ENCODE measurements at regions not wholly inside any gene's neighbourhood (a gene's known extent, or its start where the extent isn't known, plus 50 kb on each side); places are given as distances from the start of the nearest gene placed in this dataset.

GRCh38 chr2:66813525-66813924 is 378.6 kb downstream of the MEIS1 start:
- dilution Hi-C loops (cut with HindIII; ENCODE audit: low sequenced_read_pairs, unreplicated experiment) (no loop called here), intact Hi-C loops (cut with micrococcal nuclease) (no loop called here), in situ Hi-C loops (cut with MboI; ENCODE audit: low sequenced_read_pairs) (no loop called here)
- Histone ChIP-seq H3K56ac (ENCODE audit: extremely low read depth, insufficient read depth, low read length) (no peak overlapping the region), H2AFZ (replicated peaks; ENCODE audit: low read length, poor library complexity) (no peak overlapping the region), H3K36me3 (ENCODE audit: control insufficient read depth, insufficient read depth, low read length) (no peaks in the 10 kb centered on the region), H4K8ac (ENCODE audit: low read depth in 2 of 2, low read length in 2 of 2) (no peak overlapping the region; a peak in 1 of 4 replicates), H3K4me2 (ENCODE audit: low read depth, low read length) (peak overlapping the region; percentile 67; the same call in 1 of the 2 replicates), H3K4ac (ENCODE audit: low read depth, low read length) (peak overlapping the region; percentile 72; the same call in 1 of the 2 replicates), H3K14ac (replicated peaks; ENCODE audit: low read depth, low read length) (no peak overlapping the region), H3K18ac (ENCODE audit: low read depth, low read length) (no peak overlapping the region), H3K4me1 (ENCODE audit: control insufficient read depth, insufficient read depth, low read length) (peaks cover 4% of the 10 kb centered on the region), H2AK9ac (replicated peaks; ENCODE audit: low read depth, low read length, poor library complexity) (no peak overlapping the region), H3K4me3 (ENCODE audit: insufficient read depth, low read depth, low read length) (no peak overlapping the region), H3K27ac (ENCODE audit: insufficient read depth, low read length) (no peak overlapping the region), H3K23ac (ENCODE audit: low read depth, low read length) (peak overlapping the region; percentile 44; the same call in 1 of the 2 replicates), H2BK15ac (ENCODE audit: low read depth, low read length) (no peak overlapping the region), H2BK120ac (ENCODE audit: low read depth, low read length) (peak overlapping the region; percentile 85; the same call in 1 of the 2 replicates), H2BK5ac (ENCODE audit: low read depth, low read length, poor library complexity, severe bottlenecking) (peak overlapping the region; percentile 89), H3K9ac (ENCODE audit: low read depth, low read length) (no peak overlapping the region), H2AK5ac (ENCODE audit: low read depth, low read length) (no peak overlapping the region), H3K9me1 (ENCODE audit: insufficient read depth, low read length) (peaks cover 6% of the 10 kb centered on the region), H3K27me3 (ENCODE audit: control insufficient read depth, insufficient read depth, low read length) (no peaks in the 10 kb centered on the region), H3K9me3 (ENCODE audit: control insufficient read depth, insufficient read depth, low read length) (peaks cover 2% of the 10 kb centered on the region; the same call in 1 of the 2 replicates), H3K79me1 (ENCODE audit: low read depth in 1 of 2, low read length in 2 of 2) (no peaks in the 10 kb centered on the region), H2BK20ac (ENCODE audit: low read depth, low read length) (peak overlapping the region; percentile 94; the same call in 1 of the 2 replicates), H4K20me1 (ENCODE audit: insufficient read depth, low read length) (no peaks in the 10 kb centered on the region), H4K5ac (ENCODE audit: low read depth, low read length) (no peak overlapping the region), H4K91ac (ENCODE audit: insufficient read depth, low read depth, low read length) (no peak overlapping the region)
- DNase-seq (peak; percentile 58), ATAC-seq (ENCODE audit: low read depth) (peak; percentile 21; the same call in 1 of the 2 replicates)
- no CpG with 5 or more reads among the region's 1 CpG for WGBS, 2 experiments (ENCODE audit: extremely low coverage in 2 of 2, insufficient read length in 1 of 2)
- CTCF ChIA-PET, result no interaction called here
- POLR2A ChIA-PET (ENCODE audit: unreplicated experiment), result no interaction called here
- BruUV-seq (replicated peaks), result no TSS peak
- TF ChIP-seq POLR2A (IDR thresholded peaks at IDR 0.05; ENCODE audit: low read depth, low read length) (no peak), MXI1 (IDR thresholded peaks at IDR 0.05; ENCODE audit: borderline replicate concordance, low read depth, low read length) (no peak), RFX5 (IDR thresholded peaks at IDR 0.05; ENCODE audit: low read depth, low read length) (no peak), MAFK (IDR thresholded peaks at IDR 0.05; ENCODE audit: low read depth, low read length) (no peak), RAD21 (IDR thresholded peaks at IDR 0.05; ENCODE audit: low read length) (no peak), FOS (IDR thresholded peaks at IDR 0.05; ENCODE audit: low read depth, low read length) (no peak), NFE2L2 (IDR thresholded peaks at IDR 0.05; ENCODE audit: low read depth, low read length) (no peak), CTCF (conservative IDR thresholded peaks at IDR 0.05; ENCODE audit: low read depth, low read length) (no peak), MAZ (IDR thresholded peaks at IDR 0.05; ENCODE audit: borderline replicate concordance, low read depth, low read length) (no peak), USF2 (IDR thresholded peaks at IDR 0.05; ENCODE audit: low read depth, low read length) (no peak), CHD1 (IDR thresholded peaks at IDR 0.05; ENCODE audit: low read depth, low read length) (no peak), RCOR1 (IDR thresholded peaks at IDR 0.05; ENCODE audit: insufficient replicate concordance, low read length) (no peak), SMC3 (IDR thresholded peaks at IDR 0.05; ENCODE audit: low read depth, low read length) (no peak), BHLHE40 (IDR thresholded peaks at IDR 0.05; ENCODE audit: low read depth, low read length) (no peak), CEBPB (IDR thresholded peaks at IDR 0.05; ENCODE audit: low read depth, low read length) (no peak)
- TF ChIP-seq, protein P1, sequence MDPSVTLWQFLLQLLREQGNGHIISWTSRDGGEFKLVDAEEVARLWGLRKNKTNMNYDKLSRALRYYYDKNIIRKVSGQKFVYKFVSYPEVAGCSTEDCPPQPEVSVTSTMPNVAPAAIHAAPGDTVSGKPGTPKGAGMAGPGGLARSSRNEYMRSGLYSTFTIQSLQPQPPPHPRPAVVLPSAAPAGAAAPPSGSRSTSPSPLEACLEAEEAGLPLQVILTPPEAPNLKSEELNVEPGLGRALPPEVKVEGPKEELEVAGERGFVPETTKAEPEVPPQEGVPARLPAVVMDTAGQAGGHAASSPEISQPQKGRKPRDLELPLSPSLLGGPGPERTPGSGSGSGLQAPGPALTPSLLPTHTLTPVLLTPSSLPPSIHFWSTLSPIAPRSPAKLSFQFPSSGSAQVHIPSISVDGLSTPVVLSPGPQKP (IDR thresholded peaks at IDR 0.05; ENCODE audit: borderline replicate concordance, low read depth, low read length), result no peak

Measured in IMR-90 (cell line).